Heart right ventricle (tissue), 16 donors: ENCODE measurements at regions not wholly inside any gene's neighbourhood (a gene's known extent, or its start where the extent isn't known, plus 50 kb on each side); places are given as distances from the start of the nearest gene placed in this dataset.

Source experiments
- ATAC-seq, 8 donors: fragments of 200-7000 bp; cut with Tn5 transposase; one replicate each; pipeline ENCODE4 v1.9.1; 2020; ENCODE audit warnings: mild to moderate bottlenecking in 8 of 8, moderate library complexity in 8 of 8, moderate number of reproducible peaks in 1 of 8
- DNase-seq, 2 donors: peaks; one replicate each; pipeline ENCODE4 v3.0.0-alpha.2; 2020
- H3K27ac ChIP-seq, 10 donors: fragments of 200-600 bp; sonication (generic) in 2 of 10; one replicate each; pipeline versions ENCODE4 v1.5.0 to v1.8.0; 2020 to 2022; ENCODE audit warnings: mild to moderate bottlenecking in 3 of 10
- H3K27me3 ChIP-seq, 7 donors: fragments of 200-600 bp; one replicate each; pipeline ENCODE4 v1.8.0; 2021 to 2022; ENCODE audit warnings: mild to moderate bottlenecking in 2 of 7
- H3K36me3 ChIP-seq, 9 donors: fragments of 200-600 bp; sonication (generic) in 1 of 9; one replicate each; pipeline versions ENCODE4 v1.5.0 to v1.8.0; 2020 to 2022; ENCODE audit warnings: mild to moderate bottlenecking in 2 of 9
- H3K4me1 ChIP-seq, 9 donors: fragments of 200-600 bp; sonication (generic) in 1 of 9; one replicate each; pipeline versions ENCODE4 v1.5.0 to v1.8.0; 2020 to 2022; ENCODE audit warnings: mild to moderate bottlenecking in 4 of 9
- H3K4me3 ChIP-seq, 10 donors: fragments of 200-600 bp; sonication (generic) in 2 of 10; one replicate each; pipeline versions ENCODE4 v1.5.0 to v1.8.0; 2020 to 2022; ENCODE audit warnings: mild to moderate bottlenecking in 7 of 10, moderate library complexity in 2 of 10
- H3K9me3 ChIP-seq, 11 donors: fragments of 200-600 bp in 10 of 11; sonication (generic) in 2 of 11; one replicate each; pipeline versions ENCODE4 v1.5.0 to v1.8.0; 2013 to 2022; ENCODE audit warnings: mild to moderate bottlenecking in 2 of 11, control low read depth in 1 of 11, moderate library complexity in 1 of 11
- CTCF ChIP-seq, 9 donors: fragments of 200-600 bp; sonication (generic) in 2 of 9; IDR thresholded peaks; one replicate each; pipeline versions ENCODE4 v1.5.0 to v1.8.0; 2021 to 2022; ENCODE audit warnings: antibody characterized with exemption in 9 of 9, mild to moderate bottlenecking in 5 of 9, moderate library complexity in 1 of 9
- WGBS, 2 donors: extraction: QIAGEN DNeasy Blood & Tissue Kit; methylation state at CpG; one replicate each; pipeline ENCODE4 v1.1.7; 2013; ENCODE audit warnings: inconsistent platforms in 1 of 2; 5-methylcytosine and 5-hydroxymethylcytosine counted together
- intact Hi-C, 10 donors: fragments of 100-400 bp; cut with DNase I; formaldehyde crosslinking; loops; one replicate each; pipeline versions ENCODE4 v1.11.1 to v1.14.2; 2022
- donor health status: Arrhythmogenic right ventricular cardiomyopathy.
- donor health status: ischemic (EF 13 %, LVEDD 7.1; RV severe dilation, severe dysfunction).
- donor health status: healthy with polysubstance abuse.
- donor health status: DM: no; HTN: yes; CAD: no.
- donor health status: DM: no; HTN: no; CAD: no.
- donor health status: ischemic (EF 25% LVEDD 6.9; RV normal size, moderate dysfunction).
- donor health status: ischemic (EF 25% LVEDD 5.7; RV mildly dilated, moderate dysfunction).
- donor health status: healthy.
- donor health status: DM: yes; HTN: yes; CAD: no.
- donor health status: Ischemic cardiomyopathy.
- donor health status: ischemic (EF 35%, LVEDD 5.7; RV mildly dilated, moderate dysfunction).
- donor health status: nonischemic (EF 11% LVEDD 7.7; RV severe dilation, severe dysfunction).
- donor health status: DM: yes; HTN: yes; CAD: no.
- donor health status: PGD.
- donor health status: ischemic (EF 29% LVEDD 5.4; RV normal size, mild dysfunction).
- donor health status: nonischemic (EF 23%, LVEDD 6.1; RV moderate dilation, normal function).

- H3K27me3 ChIP-seq, result no peaks in the 10 kb centered on the region
- no peak overlapping the region for H3K4me3 ChIP-seq
- no peaks in the 10 kb centered on the region for H3K9me3 ChIP-seq
- no peak overlapping the region for H3K27ac ChIP-seq
- ATAC-seq, result no peak
- no peak for DNase-seq
- H3K4me1 ChIP-seq, result no peaks in the 10 kb centered on the region
- 94 to 97% methylated on average over 1 of the region's 1 CpG for WGBS, 2 donors
- no peak for TF ChIP-seq CTCF (IDR thresholded peaks at IDR 0.05)
- intact Hi-C loops, result no loop called here
- no peaks in the 10 kb centered on the region for H3K36me3 ChIP-seq
These were observed 90.9 kb upstream of the GRAMD2B start for GRCh38 chr5:126332326-126332725.

GRCh38 chr5:126334760-126335159, 88.4 kb upstream of the GRAMD2B start:
- no peak for ATAC-seq
- Histone ChIP-seq H3K27ac (no peak overlapping the region), H3K36me3 (no peaks in the 10 kb centered on the region), H3K4me1 (peaks cover 0 to 4% (median 0%) of the 10 kb centered on the region in 9 donors), H3K4me3 (no peak overlapping the region), H3K9me3 (no peaks in the 10 kb centered on the region), H3K27me3 (no peaks in the 10 kb centered on the region)
- 91 to 94% methylated on average over 7 of the region's 7 CpGs for WGBS, 2 donors
- intact Hi-C loops, result loop anchor here in 4 of 10 donors (5.0 kb wide), 4 partner anchors 208 to 448 kb away; partner anchors contain the start of genes ALDH7A1 (in 1 of the 4) and PHAX (in 1 of the 4)
- no peak for DNase-seq
- TF ChIP-seq CTCF (IDR thresholded peaks at IDR 0.05), result no peak

- Histone ChIP-seq H3K27ac (no peak overlapping the region), H3K4me1 (peaks cover 0 to 4% (median 0%) of the 10 kb centered on the region in 9 donors), H3K4me3 (no peak overlapping the region), H3K9me3 (no peaks in the 10 kb centered on the region), H3K36me3 (no peaks in the 10 kb centered on the region), H3K27me3 (no peaks in the 10 kb centered on the region)
- DNase-seq, result no peak
- TF ChIP-seq CTCF (IDR thresholded peaks at IDR 0.05), result no peak
- intact Hi-C loops, result loop anchor here in 4 of 10 donors (5.0 kb wide), 4 partner anchors 206 to 446 kb away; partner anchors contain the start of genes ALDH7A1 (in 1 of the 4) and PHAX (in 1 of the 4)
- 52 to 61% methylated on average over 2 of the region's 2 CpGs for WGBS, 2 donors
- no peak for ATAC-seq
These were observed 87.3 kb upstream of the GRAMD2B start for GRCh38 chr5:126335886-126336285.

- DNase-seq (no peak), ATAC-seq (no peak)
- Histone ChIP-seq H3K36me3 (no peaks in the 10 kb centered on the region), H3K9me3 (no peaks in the 10 kb centered on the region), H3K4me1 (peaks cover 0 to 4% (median 0%) of the 10 kb centered on the region in 9 donors), H3K27ac (no peak overlapping the region), H3K27me3 (peaks cover 0 to 5% (median 0%) of the 10 kb centered on the region in 7 donors), H3K4me3 (no peak overlapping the region)
- intact Hi-C loops, result loop anchor here in 5 of 10 donors (1.0 to 5.0 kb wide), 6 partner anchors 201 to 444 kb away; partner anchors contain the start of genes PHAX (in 2 of the 5) and ALDH7A1 (in 1 of the 5)
- WGBS, 2 donors, result 80 to 86% methylated on average over 7 of the region's 7 CpGs
- no peak for TF ChIP-seq CTCF (IDR thresholded peaks at IDR 0.05)
These were observed 84.6 kb upstream of the GRAMD2B start for GRCh38 chr5:126338635-126339034.
